C4-2B (cell line): ENCODE measurements at regions not wholly inside any gene's neighbourhood (a gene's known extent, or its start where the extent isn't known, plus 50 kb on each side); places are given as distances from the start of the nearest gene placed in this dataset.

Experiments used
- H3K27ac ChIP-seq: fragments of 450-650 bp; 2 replicates; pipeline ENCODE4 v1.5.1; 2017
- CTCF ChIP-seq: fragments of 450-650 bp; conservative IDR thresholded peaks from 2 replicates; pipeline ENCODE4 v1.5.1; 2017; ENCODE audit warnings: mild to moderate bottlenecking
- ZFX ChIP-seq: fragments of 450-650 bp; IDR thresholded peaks from 2 replicates; pipeline ENCODE4 v1.6.1; 2017

DNA sequence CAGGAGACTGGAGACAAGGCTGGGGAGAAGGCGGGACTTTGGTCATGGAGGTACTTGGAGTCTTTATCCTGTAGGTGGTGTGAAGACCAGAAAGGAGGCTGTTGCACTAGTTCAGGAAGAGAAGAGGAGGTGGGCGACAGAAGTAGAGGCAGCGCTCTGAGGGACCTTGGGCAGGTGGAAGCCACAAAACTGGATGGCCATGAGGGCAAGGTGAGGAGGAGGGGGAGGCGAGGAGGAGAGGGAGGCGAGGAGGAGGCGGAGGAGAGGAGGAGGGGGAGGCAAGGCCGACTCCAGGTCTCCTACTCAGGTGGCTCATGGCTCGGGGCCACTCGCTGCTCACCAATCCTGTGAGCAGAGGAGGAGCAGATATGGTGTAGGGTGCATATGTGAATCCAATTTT lies 125.6 kb downstream of the RPLP1 start:
- TF ChIP-seq CTCF = no peak
- no peak for TF ChIP-seq ZFX
- peak overlapping the region; percentile 72; the same call in 1 of the 2 replicates for H3K27ac ChIP-seq

DNA sequence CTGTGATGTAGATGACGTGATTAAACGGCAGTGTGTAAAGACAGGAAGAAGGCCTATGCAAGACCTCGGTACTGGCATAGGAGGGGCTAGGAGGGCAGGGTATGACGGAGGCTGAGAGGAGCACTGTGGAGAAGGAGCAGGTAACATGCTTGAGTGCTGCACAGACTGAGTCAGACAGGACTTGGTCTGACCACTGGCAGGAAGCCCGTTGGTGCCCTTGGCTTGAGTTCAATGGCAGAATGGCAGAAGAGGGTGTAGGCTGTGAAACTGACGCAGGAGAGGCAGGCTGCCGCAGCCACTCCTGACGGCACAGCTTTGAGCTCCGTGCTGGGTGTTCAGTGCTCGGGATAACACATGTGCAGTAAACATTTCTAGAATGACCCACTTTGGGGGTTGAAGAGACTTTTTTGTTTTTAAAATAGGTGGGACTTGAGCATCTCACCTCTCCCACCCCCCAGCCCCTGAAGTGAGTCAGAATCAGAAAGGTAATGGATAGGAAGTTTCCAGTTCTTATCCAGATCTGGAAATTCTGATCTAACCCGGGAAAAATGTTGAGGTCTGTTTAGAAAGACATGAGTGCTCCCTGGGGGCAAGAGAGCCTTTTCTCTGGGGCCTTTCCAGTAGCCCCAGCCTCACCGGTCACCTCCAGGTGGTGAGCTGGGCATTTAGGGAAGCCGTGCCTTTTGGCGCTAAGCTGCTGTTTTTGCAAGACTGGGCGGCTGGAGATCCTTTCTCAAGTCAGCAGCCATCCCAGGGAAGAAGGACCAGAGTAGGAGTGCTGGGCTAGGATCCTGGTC lies 126.4 kb downstream of the RPLP1 start:
- peak overlapping the region; percentile 72; the same call in 1 of the 2 replicates for H3K27ac ChIP-seq

DNA sequence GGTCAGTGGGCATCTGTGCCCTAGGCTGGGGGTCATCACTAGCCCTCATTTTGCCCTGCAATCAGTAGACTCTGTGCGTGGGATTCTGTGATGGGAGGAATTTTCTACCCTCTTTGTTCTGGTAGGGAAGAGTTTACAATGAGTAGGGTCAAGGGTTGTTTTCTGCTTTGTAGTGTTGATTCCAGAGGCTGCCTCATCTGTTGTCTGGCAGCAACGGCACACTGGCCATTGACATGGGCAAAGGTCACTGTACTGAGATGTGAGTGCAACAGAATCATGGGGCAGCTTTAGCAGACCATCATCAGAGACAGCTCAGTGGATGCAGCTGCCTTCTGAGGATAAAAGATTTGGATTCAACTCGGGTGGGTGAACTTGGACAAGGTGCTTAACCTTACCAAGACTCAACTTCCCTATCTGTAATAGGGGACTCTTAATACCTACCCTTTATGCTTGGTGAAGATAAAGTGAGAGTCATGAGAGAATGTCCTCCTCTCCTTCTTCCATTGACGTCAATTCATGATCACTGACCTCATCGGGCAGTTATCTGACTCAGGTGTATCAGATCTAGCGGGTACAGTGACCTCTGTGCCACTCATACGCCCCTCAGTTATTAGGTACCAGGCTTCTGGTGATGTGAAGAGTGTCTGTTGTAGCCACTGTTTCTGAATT lies 127.5 kb downstream of the RPLP1 start:
- no peak overlapping the region for H3K27ac ChIP-seq
- TF ChIP-seq CTCF = no peak
- no peak for TF ChIP-seq ZFX

More for the DNA sequence above, 126.4 kb downstream of the RPLP1 start:
- TF ChIP-seq ZFX (no peak), CTCF (no peak)

GRCh38 chr15:69583626-69584025 lies 131.0 kb downstream of the RPLP1 start:
- no peak for TF ChIP-seq ZFX
- TF ChIP-seq CTCF = no peak
- H3K27ac ChIP-seq = no peak overlapping the region

DNA sequence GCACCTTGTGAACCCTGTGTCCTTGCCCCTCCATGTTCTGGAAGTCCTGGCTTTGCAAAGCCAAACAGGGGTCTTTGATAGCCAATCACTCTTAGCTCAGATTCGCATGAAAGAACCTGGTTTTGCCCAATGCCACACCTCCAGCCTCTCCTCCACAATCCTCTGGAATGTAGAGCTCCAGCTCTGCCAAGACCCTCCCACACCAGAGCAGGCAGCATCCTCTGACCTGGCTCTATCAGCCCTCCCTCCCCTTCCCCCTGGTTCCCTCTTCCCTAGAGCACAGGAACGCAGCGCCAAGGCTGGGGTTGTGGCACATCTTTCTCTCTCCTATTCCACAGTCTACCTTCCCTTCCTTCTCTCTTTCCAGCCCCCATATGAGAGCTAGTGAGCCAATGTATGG lies 133.3 kb downstream of the RPLP1 start:
- H3K27ac ChIP-seq = no peak overlapping the region
- TF ChIP-seq ZFX = no peak
- no peak for TF ChIP-seq CTCF

GRCh38 chr15:69586721-69587120 lies 134.1 kb downstream of the RPLP1 start:
- no peak overlapping the region for H3K27ac ChIP-seq
- TF ChIP-seq CTCF (no peak), ZFX (no peak)

DNA sequence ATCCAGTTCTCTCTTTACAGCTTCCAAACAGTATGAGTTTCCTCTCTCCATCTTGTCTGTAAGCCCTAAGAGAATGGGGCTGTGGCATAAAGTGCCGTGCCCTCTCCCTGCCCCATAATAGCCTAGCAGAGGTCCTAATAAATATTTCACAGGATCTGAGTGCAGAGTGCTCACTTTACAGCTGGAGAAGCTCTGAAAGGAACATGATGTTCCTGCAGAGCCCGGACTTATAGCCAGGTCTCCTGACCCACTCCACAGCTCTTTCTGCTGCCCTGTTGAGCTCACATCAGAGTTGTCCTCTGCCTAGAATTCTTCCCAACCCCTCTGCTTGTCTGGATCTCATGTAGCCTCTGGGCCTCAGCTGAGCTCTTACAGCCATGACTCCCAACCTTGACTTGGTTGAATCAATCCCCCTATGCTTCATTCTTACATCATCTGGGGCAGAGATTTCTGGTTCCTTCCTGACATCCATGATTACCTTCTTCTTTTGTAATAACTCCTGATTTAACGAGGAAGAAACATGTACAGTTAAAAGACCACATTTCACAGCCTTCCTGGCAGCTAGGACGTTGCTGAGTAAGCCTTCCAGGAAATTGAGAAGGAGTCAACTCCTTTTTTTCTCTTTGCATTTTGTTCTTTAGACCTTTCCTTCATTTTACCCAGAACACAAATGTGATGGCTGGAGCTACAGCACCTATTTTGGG lies 135.3 kb downstream of the RPLP1 start:
- no peak overlapping the region for H3K27ac ChIP-seq
- TF ChIP-seq ZFX (no peak), CTCF (no peak)
